Thyroid gland (tissue), 4 donors: ENCODE measurements at regions not wholly inside any gene's neighbourhood (a gene's known extent, or its start where the extent isn't known, plus 50 kb on each side); places are given as distances from the start of the nearest gene placed in this dataset.
"Not testable (repeated sequence)": the region's sequence is repeated elsewhere in the genome, so short reads cannot be mapped to it uniquely, and the experiment has no call there.

Experiments
- DNase-seq, 2 donors: peaks; one replicate each; pipeline ENCODE4 v3.0.0-alpha.2; 2019
- H3K27ac ChIP-seq, 3 donors: fragments of 200-600 bp; sonication (generic); 1 replicate in 2 of 3; 2 replicates in 1 of 3; pipeline ENCODE4 v1.5.1; 2016 to 2019; ENCODE audit warnings: mild to moderate bottlenecking in 1 of 3, moderate library complexity in 1 of 3
- H3K27me3 ChIP-seq: fragments of 200-600 bp; sonication (generic); one replicate; pipeline ENCODE4 v1.5.1; 2019
- H3K36me3 ChIP-seq, 2 donors: fragments of 200-600 bp; sonication (generic); one replicate each; pipeline ENCODE4 v1.5.1; 2016 to 2019
- H3K4me1 ChIP-seq, 2 donors: fragments of 200-600 bp; sonication (generic); one replicate each; pipeline ENCODE4 v1.5.1; 2017 to 2019
- H3K4me3 ChIP-seq, 3 donors: fragments of 200-600 bp; sonication (generic); replicated peaks in 1 of 3; 1 replicate in 2 of 3; 2 replicates in 1 of 3; pipeline ENCODE4 v1.5.1; 2016; ENCODE audit warnings: mild to moderate bottlenecking in 1 of 3
- H3K9me3 ChIP-seq: fragments of 200-600 bp; sonication (generic); one replicate; pipeline ENCODE4 v1.5.1; 2017
- CTCF ChIP-seq, 6 experiments: fragments of 200-600 bp in 3 of 6; fragments of 450-650 bp in 3 of 6; sonication (generic) in 3 of 6; IDR thresholded peaks; one replicate each; pipeline ENCODE4 v1.5.1; 2016 to 2019; ENCODE audit warnings: antibody characterized with exemption in 6 of 6, mild to moderate bottlenecking in 2 of 6, inconsistent platforms in 1 of 6, moderate library complexity in 1 of 6
- POLR2A ChIP-seq, 2 donors: fragments of 450-650 bp; IDR thresholded peaks; one replicate each; pipeline ENCODE4 v1.6.1; 2017; ENCODE audit warnings: antibody characterized with exemption in 2 of 2, mild to moderate bottlenecking in 2 of 2, moderate library complexity in 1 of 2
- whole genome bisulfite sequencing, 2 donors: methylation state at CpG; one replicate each; pipeline ENCODE4 v1.1.5; 2017; 5-methylcytosine and 5-hydroxymethylcytosine counted together
- intact Hi-C: fragments of 100-400 bp; cut with DNase I; formaldehyde crosslinking; loops from one replicate; pipeline ENCODE4 v1.15.1; 2023

GRCh38 chr4:158099686-158100085 is 73.1 kb downstream of the GASK1B start:
- DNase-seq, result no peak
- H3K27me3 ChIP-seq, result no peaks in the 10 kb centered on the region
- H3K4me1 ChIP-seq, result no peaks in the 10 kb centered on the region
- intact Hi-C loops, result no loop called here
- no peak for TF ChIP-seq POLR2A (IDR thresholded peaks at IDR 0.05)
- TF ChIP-seq CTCF (IDR thresholded peaks at IDR 0.05), result no peak
- H3K9me3 ChIP-seq, result no peaks in the 10 kb centered on the region
- WGBS, 2 donors, result 42 to 46% methylated on average over 4 of the region's 4 CpGs
- no peak overlapping the region for H3K27ac ChIP-seq
- no peaks in the 10 kb centered on the region for H3K36me3 ChIP-seq
- no peak overlapping the region for H3K4me3 ChIP-seq

GRCh38 chr4:158098802-158099201 is 74.0 kb downstream of the GASK1B start:
- no peak for TF ChIP-seq POLR2A (IDR thresholded peaks at IDR 0.05)
- no peak for TF ChIP-seq CTCF (IDR thresholded peaks at IDR 0.05)
- Histone ChIP-seq H3K9me3 (no peaks in the 10 kb centered on the region), H3K36me3 (no peaks in the 10 kb centered on the region), H3K4me1 (no peaks in the 10 kb centered on the region), H3K27me3 (no peaks in the 10 kb centered on the region), H3K27ac (no peak overlapping the region), H3K4me3 (no peak overlapping the region)
- no peak for DNase-seq
- 93 to 95% methylated on average over 1 of the region's 1 CpG for WGBS, 2 donors
- intact Hi-C loops, result no loop called here

- WGBS, 2 donors, result 91 to 94% methylated on average over 1 of the region's 1 CpG
- Histone ChIP-seq H3K4me1 (peaks cover 0 to 2% of the 10 kb centered on the region in 2 donors), H3K27me3 (no peaks in the 10 kb centered on the region), H3K27ac (no peak overlapping the region), H3K9me3 (no peaks in the 10 kb centered on the region), H3K36me3 (no peaks in the 10 kb centered on the region), H3K4me3 (no peak overlapping the region)
- TF ChIP-seq POLR2A (IDR thresholded peaks at IDR 0.05), result no peak
- no peak for TF ChIP-seq CTCF (IDR thresholded peaks at IDR 0.05)
- intact Hi-C loops, result no loop called here
- no peak for DNase-seq
These were observed 78.3 kb downstream of the GASK1B start for GRCh38 chr4:158094413-158095134.

GRCh38 chr4:158090323-158090722 is 82.5 kb downstream of the GASK1B start:
- Histone ChIP-seq H3K9me3 (no peaks in the 10 kb centered on the region), H3K36me3 (no peaks in the 10 kb centered on the region), H3K4me1 (peaks cover 0 to 2% of the 10 kb centered on the region in 2 donors), H3K27me3 (no peaks in the 10 kb centered on the region), H3K4me3 (no peak overlapping the region), H3K27ac (no peak overlapping the region)
- TF ChIP-seq POLR2A (IDR thresholded peaks at IDR 0.05) (no peak), CTCF (IDR thresholded peaks at IDR 0.05) (no peak)
- intact Hi-C loops, result no loop called here
- DNase-seq, result peak; percentile 17 to 55

GRCh38 chr4:158089897-158090296 is 82.9 kb downstream of the GASK1B start:
- H3K27ac ChIP-seq, H3K4me3 ChIP-seq, H3K9me3 ChIP-seq, H3K4me1 ChIP-seq, H3K36me3 ChIP-seq, H3K27me3 ChIP-seq, intact Hi-C loops, DNase-seq: not testable (repeated sequence)
- 81 to 89% methylated on average over 21 of the region's 21 CpGs for WGBS, 2 donors
